Cardiac muscle cell (in vitro differentiated cells and primary cell): ENCODE measurements at regions not wholly inside any gene's neighbourhood (a gene's known extent, or its start where the extent isn't known, plus 50 kb on each side); places are given as distances from the start of the nearest gene placed in this dataset.

Source experiments
- DNase-seq, 2 donors: peaks; one replicate each; pipeline versions ENCODE4 v3.0.0 to v3.0.0-alpha.2; 2010 to 2017; ENCODE audit warnings: low read depth in 1 of 2, low spot score in 1 of 2
- H3K27ac ChIP-seq: fragments of 200-600 bp; sonication (generic); 2 replicates; pipeline ENCODE4 v1.5.1; 2016
- H3K27me3 ChIP-seq: fragments of 200-600 bp; sonication (generic); 2 replicates; pipeline ENCODE4 v1.6.0; 2016; ENCODE audit warnings: control low read depth
- H3K36me3 ChIP-seq: fragments of 200-600 bp; sonication (generic); 2 replicates; pipeline ENCODE4 v1.5.1; 2016; ENCODE audit warnings: control low read depth
- H3K4me1 ChIP-seq: fragments of 200-600 bp; sonication (generic); 2 replicates; pipeline ENCODE4 v1.8.1; 2017; ENCODE audit warnings: low read depth, mild to moderate bottlenecking, mixed run types
- H3K4me3 ChIP-seq: fragments of 200-600 bp; sonication (generic); 2 replicates; pipeline ENCODE4 v1.5.1; 2016; ENCODE audit warnings: mild to moderate bottlenecking
- H3K9me3 ChIP-seq: fragments of 200-600 bp; sonication (generic); 2 replicates; pipeline ENCODE4 v1.5.1; 2017; ENCODE audit warnings: low read depth, mild to moderate bottlenecking, control low read depth
- CTCF ChIP-seq: IDR thresholded peaks from 2 replicates; pipeline ENCODE4 v1.5.1; 2012; ENCODE audit warnings: low read depth, mild to moderate bottlenecking, low read length

DNA sequence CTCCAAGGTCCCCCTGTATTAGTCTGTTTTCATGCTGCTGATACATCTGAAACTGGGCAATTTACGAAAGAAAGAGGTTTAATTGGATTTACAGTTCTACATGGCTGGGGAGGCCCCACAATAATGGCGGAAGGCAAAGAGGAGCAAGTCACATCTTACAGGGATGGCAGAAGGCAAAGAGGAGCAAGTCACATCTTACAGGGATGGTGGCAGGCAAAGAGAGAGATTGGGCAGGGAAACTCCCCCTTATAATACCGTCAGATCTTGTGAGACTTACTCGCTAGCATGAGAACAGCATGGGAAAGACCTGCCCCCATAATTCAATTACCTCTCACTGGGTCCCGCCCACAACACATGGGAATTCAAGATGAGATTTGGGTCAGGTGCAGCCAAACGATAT lies 50.0 kb upstream of the FARP1 start:
- no peak overlapping the region for H3K27ac ChIP-seq
- no peaks in the 10 kb centered on the region for H3K27me3 ChIP-seq
- no peak for TF ChIP-seq CTCF
- no peak for DNase-seq
- no peaks in the 10 kb centered on the region for H3K9me3 ChIP-seq
- no peak overlapping the region for H3K4me3 ChIP-seq
- H3K4me1 ChIP-seq = no peaks in the 10 kb centered on the region
- H3K36me3 ChIP-seq = no peaks in the 10 kb centered on the region
